ENCODE measurements at regions not wholly inside any gene's neighbourhood (a gene's known extent, or its start where the extent isn't known, plus 50 kb on each side); places are given as distances from the start of the nearest gene placed in this dataset.

- Histone ChIP-seq H3K27me3 (ENCODE audit: control insufficient read depth, insufficient read depth, low read length) (no peaks in the 10 kb centered on the region), H3K9me3 (ENCODE audit: control insufficient read depth in 2 of 3, insufficient read depth in 1 of 3, low read length in 3 of 3) (no peaks in the 10 kb centered on the region), H3K36me3 (ENCODE audit: control insufficient read depth in 2 of 3, insufficient read depth in 3 of 3, low read length in 3 of 3) (no peaks in the 10 kb centered on the region), H3K9ac (ENCODE audit: low read length in 3 of 3) (no peak overlapping the region), H3K4me1 (ENCODE audit: control insufficient read depth in 2 of 3, insufficient read depth in 2 of 3, low read depth in 1 of 3, low read length in 3 of 3) (no peaks in the 10 kb centered on the region), H3K27ac (ENCODE audit: low read depth in 2 of 2, low read length in 2 of 2) (no peak overlapping the region), H3K4me3 (ENCODE audit: low read length in 3 of 3) (no peak overlapping the region)
- no peak for TF ChIP-seq CTCF (IDR thresholded peaks at IDR 0.05; ENCODE audit: borderline replicate concordance, extremely low read depth, insufficient read depth)
- intact Hi-C loops (cut with DNase I), result no loop called here
- FAIRE-seq (no peak), DNase-seq (no peak)
Observed at GRCh38 chr12:127943481-127944210, 323.3 kb upstream of the TMEM132C start.

GRCh38 chr12:127944211-127944899 is 322.6 kb upstream of the TMEM132C start:
- no peaks in the 10 kb centered on the region for H3K36me3 ChIP-seq (ENCODE audit: control insufficient read depth in 2 of 3, insufficient read depth in 3 of 3, low read length in 3 of 3)
- H3K27ac ChIP-seq (ENCODE audit: low read depth in 2 of 2, low read length in 2 of 2), result no peak overlapping the region
- intact Hi-C loops (cut with DNase I), result no loop called here
- DNase-seq, result no peak
- no peak overlapping the region for H3K4me3 ChIP-seq (ENCODE audit: low read length in 3 of 3)
- no peak overlapping the region for H3K9ac ChIP-seq (ENCODE audit: low read length in 3 of 3)
- no peaks in the 10 kb centered on the region for H3K4me1 ChIP-seq (ENCODE audit: control insufficient read depth in 2 of 3, insufficient read depth in 2 of 3, low read depth in 1 of 3, low read length in 3 of 3)
- no peak for FAIRE-seq
- no peak for TF ChIP-seq CTCF (IDR thresholded peaks at IDR 0.05; ENCODE audit: borderline replicate concordance, extremely low read depth, insufficient read depth)
- H3K27me3 ChIP-seq (ENCODE audit: control insufficient read depth, insufficient read depth, low read length), result no peaks in the 10 kb centered on the region
- no peaks in the 10 kb centered on the region for H3K9me3 ChIP-seq (ENCODE audit: control insufficient read depth in 2 of 3, insufficient read depth in 1 of 3, low read length in 3 of 3)

- intact Hi-C loops (cut with DNase I), result no loop called here
- Histone ChIP-seq H3K9me3 (ENCODE audit: control insufficient read depth in 2 of 3, insufficient read depth in 1 of 3, low read length in 3 of 3) (no peaks in the 10 kb centered on the region), H3K36me3 (ENCODE audit: control insufficient read depth in 2 of 3, insufficient read depth in 3 of 3, low read length in 3 of 3) (no peaks in the 10 kb centered on the region), H3K27ac (ENCODE audit: low read depth in 2 of 2, low read length in 2 of 2) (no peak overlapping the region), H3K4me1 (ENCODE audit: control insufficient read depth in 2 of 3, insufficient read depth in 2 of 3, low read depth in 1 of 3, low read length in 3 of 3) (no peaks in the 10 kb centered on the region), H3K9ac (ENCODE audit: low read length in 3 of 3) (no peak overlapping the region), H3K27me3 (ENCODE audit: control insufficient read depth, insufficient read depth, low read length) (no peaks in the 10 kb centered on the region), H3K4me3 (ENCODE audit: low read length in 3 of 3) (no peak overlapping the region)
- FAIRE-seq (no peak), DNase-seq (no peak)
- no peak for TF ChIP-seq CTCF (IDR thresholded peaks at IDR 0.05; ENCODE audit: borderline replicate concordance, extremely low read depth, insufficient read depth)
Observed at GRCh38 chr12:127957001-127957660, 309.8 kb upstream of the TMEM132C start.
